ENCODE measurements at regions not wholly inside any gene's neighbourhood (a gene's known extent, or its start where the extent isn't known, plus 50 kb on each side); places are given as distances from the start of the nearest gene placed in this dataset.

DNA sequence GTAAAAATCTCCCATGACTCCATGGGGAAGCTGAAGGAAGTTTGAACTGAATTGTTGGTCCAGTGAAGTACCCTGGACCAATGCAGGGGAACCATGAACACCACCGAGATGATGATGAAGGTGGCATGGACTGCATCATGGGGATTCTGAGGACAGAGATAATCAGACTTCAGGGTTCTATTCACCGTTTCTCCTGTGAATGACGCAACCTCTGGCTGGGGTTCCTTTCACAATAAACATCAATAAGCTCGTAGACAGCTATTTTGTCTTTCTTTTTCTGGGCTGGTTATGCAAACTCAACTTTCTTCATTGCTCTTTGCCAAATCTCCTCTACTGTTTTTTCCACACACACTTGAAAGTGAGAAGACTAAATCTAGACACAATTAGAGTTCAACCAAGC is 87.9 kb upstream of the NKX2-2 start (continued):
- TF ChIP-seq, protein P1, sequence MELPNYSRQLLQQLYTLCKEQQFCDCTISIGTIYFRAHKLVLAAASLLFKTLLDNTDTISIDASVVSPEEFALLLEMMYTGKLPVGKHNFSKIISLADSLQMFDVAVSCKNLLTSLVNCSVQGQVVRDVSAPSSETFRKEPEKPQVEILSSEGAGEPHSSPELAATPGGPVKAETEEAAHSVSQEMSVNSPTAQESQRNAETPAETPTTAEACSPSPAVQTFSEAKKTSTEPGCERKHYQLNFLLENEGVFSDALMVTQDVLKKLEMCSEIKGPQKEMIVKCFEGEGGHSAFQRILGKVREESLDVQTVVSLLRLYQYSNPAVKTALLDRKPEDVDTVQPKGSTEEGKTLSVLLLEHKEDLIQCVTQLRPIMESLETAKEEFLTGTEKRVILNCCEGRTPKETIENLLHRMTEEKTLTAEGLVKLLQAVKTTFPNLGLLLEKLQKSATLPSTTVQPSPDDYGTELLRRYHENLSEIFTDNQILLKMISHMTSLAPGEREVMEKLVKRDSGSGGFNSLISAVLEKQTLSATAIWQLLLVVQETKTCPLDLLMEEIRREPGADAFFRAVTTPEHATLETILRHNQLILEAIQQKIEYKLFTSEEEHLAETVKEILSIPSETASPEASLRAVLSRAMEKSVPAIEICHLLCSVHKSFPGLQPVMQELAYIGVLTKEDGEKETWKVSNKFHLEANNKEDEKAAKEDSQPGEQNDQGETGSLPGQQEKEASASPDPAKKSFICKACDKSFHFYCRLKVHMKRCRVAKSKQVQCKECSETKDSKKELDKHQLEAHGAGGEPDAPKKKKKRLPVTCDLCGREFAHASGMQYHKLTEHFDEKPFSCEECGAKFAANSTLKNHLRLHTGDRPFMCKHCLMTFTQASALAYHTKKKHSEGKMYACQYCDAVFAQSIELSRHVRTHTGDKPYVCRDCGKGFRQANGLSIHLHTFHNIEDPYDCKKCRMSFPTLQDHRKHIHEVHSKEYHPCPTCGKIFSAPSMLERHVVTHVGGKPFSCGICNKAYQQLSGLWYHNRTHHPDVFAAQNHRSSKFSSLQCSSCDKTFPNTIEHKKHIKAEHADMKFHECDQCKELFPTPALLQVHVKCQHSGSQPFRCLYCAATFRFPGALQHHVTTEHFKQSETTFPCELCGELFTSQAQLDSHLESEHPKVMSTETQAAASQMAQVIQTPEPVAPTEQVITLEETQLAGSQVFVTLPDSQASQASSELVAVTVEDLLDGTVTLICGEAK (IDR thresholded peaks at IDR 0.05) = no peak
- TF ChIP-seq, protein P1 (CRISPR knock-in tag; IDR thresholded peaks at IDR 0.05) = no peak

DNA sequence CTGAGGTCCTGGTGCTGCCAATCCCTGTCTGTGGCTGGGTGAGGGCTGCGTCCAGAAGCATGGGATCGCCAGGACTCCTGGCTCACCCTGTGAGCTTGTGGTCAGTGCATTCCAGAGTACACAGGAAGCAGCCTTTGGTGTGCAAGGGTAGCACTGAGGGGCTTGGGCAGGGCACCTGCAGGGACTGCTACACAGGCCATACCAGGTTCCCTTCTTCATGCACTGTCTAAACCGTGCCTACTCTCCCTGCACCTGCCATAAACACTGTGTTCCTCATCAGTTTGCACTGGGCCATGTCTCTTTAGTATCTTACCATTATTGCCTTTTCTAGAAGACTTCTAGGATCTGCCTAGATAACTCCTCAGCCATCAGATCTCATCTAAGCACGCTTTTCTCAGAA is 72.8 kb upstream of the NKX2-2 start:
- Histone ChIP-seq H3K79me2 (ENCODE audit: control insufficient read depth, insufficient read depth, low read length) (no peaks in the 10 kb centered on the region), H3K4me2 (ENCODE audit: insufficient read depth, low read length) (no peak overlapping the region), H3K4me3 (no peak overlapping the region), H4K20me1 (replicated peaks; ENCODE audit: control insufficient read depth, insufficient read depth, low read length) (no peaks in the 10 kb centered on the region), H3K27ac (ENCODE audit: extremely low read depth, low read depth, low read length) (no peak overlapping the region), H3K4me1 (replicated peaks in 1 of 2; ENCODE audit: control insufficient read depth in 2 of 2, insufficient read depth in 2 of 2, low read length in 2 of 2) (no peaks in the 10 kb centered on the region; a peak in 1 of 5 replicates), H3K36me3 (ENCODE audit: control insufficient read depth, insufficient read depth, low read length) (no peaks in the 10 kb centered on the region), H3K9me3 (replicated peaks; ENCODE audit: control insufficient read depth, insufficient read depth, low read depth, low read length) (no peaks in the 10 kb centered on the region), H3K9ac (ENCODE audit: insufficient read depth in 1 of 2, low read depth in 2 of 2, low read length in 2 of 2) (no peak overlapping the region), H3K27me3 (ENCODE audit: control insufficient read depth in 2 of 2, insufficient read depth in 2 of 2, low read length in 2 of 2) (no peaks in the 10 kb centered on the region), H3K9me1 (ENCODE audit: control insufficient read depth, insufficient read depth, low read length) (no peaks in the 10 kb centered on the region), H2AFZ (ENCODE audit: low read depth, low read length) (no peak overlapping the region)
- intact Hi-C loops (cut with micrococcal nuclease) (no loop called here), in situ Hi-C loops (cut with MboI) (no loop called here)
- BruUV-seq (replicated peaks) = no TSS peak
- 20% methylated on average over 1 of the region's 4 CpGs for WGBS (ENCODE audit: insufficient coverage, low coverage, missing lambda C conversion rate)
- FAIRE-seq (no peak), ATAC-seq (no peak), DNase-seq (ENCODE audit: extremely low read depth in 1 of 4, low spot score in 3 of 4) (no peak)
- no peak for TF ChIP-seq RBM14 (IDR thresholded peaks at IDR 0.05; ENCODE audit: borderline replicate concordance, insufficient read depth, low read depth, low read length)
- ChIA-PET POLR2A (no interaction called here), CTCF (ENCODE audit: low intra/inter-chr PET ratio) (no interaction called here)

All from K562 (cell line).